NOMO-1 treated with dmso at 0.1 percent for 144 hours (cell line): ENCODE measurements at regions not wholly inside any gene's neighbourhood (a gene's known extent, or its start where the extent isn't known, plus 50 kb on each side); places are given as distances from the start of the nearest gene placed in this dataset.
"Not testable (repeated sequence)": the region's sequence is repeated elsewhere in the genome, so short reads cannot be mapped to it uniquely, and the experiment has no call there.

Experiments
- DNase-seq: peaks from one replicate; lab custom pipeline; 2025; ENCODE audit not compliant: unreplicated experiment; lab: John Stamatoyannopoulos, UW

- DNase-seq, result no peak
Measured at GRCh38 chr3:64438812-64439211, 213.5 kb upstream of the PRICKLE2 start.

- no peak for DNase-seq
Measured at GRCh38 chr3:64438066-64438465, 212.8 kb upstream of the PRICKLE2 start.

- no peak for DNase-seq
Measured at GRCh38 chr3:64437131-64437530, 211.9 kb upstream of the PRICKLE2 start.

- DNase-seq, result not testable (repeated sequence)
Measured at GRCh38 chr3:64435023-64435422, 209.8 kb upstream of the PRICKLE2 start.

- no peak for DNase-seq
Measured at GRCh38 chr3:64432870-64433269, 207.6 kb upstream of the PRICKLE2 start.

GRCh38 chr3:64431526-64432091, 206.3 kb upstream of the PRICKLE2 start:
- no peak for DNase-seq

GRCh38 chr3:64427671-64428070, 202.4 kb upstream of the PRICKLE2 start:
- no peak for DNase-seq

- DNase-seq, result no peak
Measured at GRCh38 chr3:64426551-64426950, 201.3 kb upstream of the PRICKLE2 start.

- DNase-seq, result no peak
Measured at GRCh38 chr3:64422932-64423331, 197.7 kb upstream of the PRICKLE2 start.

GRCh38 chr3:64422192-64422591, 196.9 kb upstream of the PRICKLE2 start:
- DNase-seq, result no peak

- DNase-seq, result peak; percentile 15
Measured at GRCh38 chr3:64417816-64418215, 192.6 kb upstream of the PRICKLE2 start.

GRCh38 chr3:64414043-64414442, 188.8 kb upstream of the PRICKLE2 start:
- DNase-seq, result no peak

- DNase-seq, result no peak
Measured at GRCh38 chr3:64411101-64411500, 185.8 kb upstream of the PRICKLE2 start.

GRCh38 chr3:64410226-64410625, 185.0 kb upstream of the PRICKLE2 start:
- DNase-seq, result no peak

GRCh38 chr3:64408770-64409169, 183.5 kb upstream of the PRICKLE2 start:
- DNase-seq, result no peak

- no peak for DNase-seq
Measured at GRCh38 chr3:64406271-64406670, 181.0 kb upstream of the PRICKLE2 start.

- no peak for DNase-seq
Measured at GRCh38 chr3:64405211-64405835, 180.1 kb upstream of the PRICKLE2 start.

- no peak for DNase-seq
Measured at GRCh38 chr3:64400706-64401105, 175.4 kb upstream of the PRICKLE2 start.

- DNase-seq, result peak; percentile 6
Measured at GRCh38 chr3:64399205-64399800, 174.0 kb upstream of the PRICKLE2 start.

GRCh38 chr3:64398476-64398875, 173.2 kb upstream of the PRICKLE2 start:
- DNase-seq, result no peak

- DNase-seq, result no peak
Measured at GRCh38 chr3:64398006-64398405, 172.7 kb upstream of the PRICKLE2 start.

- no peak for DNase-seq
Measured at GRCh38 chr3:64397573-64397972, 172.3 kb upstream of the PRICKLE2 start.

GRCh38 chr3:64395490-64395889, 170.2 kb upstream of the PRICKLE2 start:
- DNase-seq, result no peak
